GM18951 (cell line): ENCODE measurements at regions not wholly inside any gene's neighbourhood (a gene's known extent, or its start where the extent isn't known, plus 50 kb on each side); places are given as distances from the start of the nearest gene placed in this dataset.

Source experiments
- POLR2A ChIP-seq: IDR thresholded peaks from 4 replicates; pipeline ENCODE4 v1.6.1; 2011; ENCODE audit warnings: mild to moderate bottlenecking; ENCODE audit not compliant: insufficient read length, insufficient read depth; ENCODE audit errors: extremely low read depth
- in situ Hi-C: fragments of 300-500 bp; cut with MboI; formaldehyde crosslinking; loops from one replicate; pipeline ENCODE4 v1.12.0; 2022; ENCODE audit warnings: low sequenced_read_pairs, mixed read lengths, inconsistent platforms; ENCODE audit not compliant: unreplicated experiment

DNA sequence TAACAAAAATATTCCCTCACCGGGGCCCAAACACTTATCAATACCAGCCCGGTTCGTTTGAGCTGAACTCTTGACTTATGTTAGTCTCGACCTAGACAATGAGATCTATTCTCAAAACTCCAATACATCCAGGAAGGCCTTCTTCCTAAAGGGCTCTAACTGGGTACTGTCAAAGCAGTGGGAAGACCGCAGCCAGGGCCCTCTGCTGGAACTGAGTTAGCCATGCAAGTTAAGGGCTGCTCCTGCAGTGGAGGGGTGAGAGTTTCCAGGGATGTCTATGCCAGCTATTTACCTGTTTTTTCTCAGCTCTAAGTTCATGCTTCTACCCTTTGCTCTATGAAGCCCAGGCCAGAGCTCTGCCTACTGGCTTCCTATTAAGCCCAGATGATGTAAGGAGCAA is 348.8 kb downstream of the GXYLT1 start:
- in situ Hi-C loops = no loop called here
- TF ChIP-seq POLR2A = no peak

DNA sequence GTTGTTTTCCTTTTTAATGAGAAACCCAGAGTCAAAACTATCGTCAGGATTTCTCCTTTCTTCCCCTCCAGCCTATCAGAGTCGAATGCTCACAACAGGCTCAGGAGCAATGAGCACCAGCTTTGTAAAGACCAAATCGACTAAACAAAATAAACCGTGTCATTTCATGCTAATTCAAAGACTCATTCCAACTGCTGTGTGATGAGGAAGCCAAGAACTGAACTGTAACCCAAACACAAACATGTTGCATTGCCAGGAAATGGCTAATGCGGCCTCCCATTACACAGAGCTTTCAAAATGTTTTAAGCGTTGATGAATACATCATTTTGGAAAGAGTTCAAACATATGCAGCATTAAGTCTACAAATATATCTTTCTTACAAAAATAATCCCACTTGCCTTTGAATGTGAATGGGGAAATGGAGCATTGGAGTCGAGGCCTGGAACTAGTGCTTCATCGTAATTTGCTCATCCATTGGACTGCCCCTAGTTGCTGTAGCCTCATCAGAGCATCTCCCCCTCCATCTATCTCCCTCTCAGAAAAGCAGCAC is 349.5 kb downstream of the GXYLT1 start:
- no peak for TF ChIP-seq POLR2A
- in situ Hi-C loops = no loop called here

DNA sequence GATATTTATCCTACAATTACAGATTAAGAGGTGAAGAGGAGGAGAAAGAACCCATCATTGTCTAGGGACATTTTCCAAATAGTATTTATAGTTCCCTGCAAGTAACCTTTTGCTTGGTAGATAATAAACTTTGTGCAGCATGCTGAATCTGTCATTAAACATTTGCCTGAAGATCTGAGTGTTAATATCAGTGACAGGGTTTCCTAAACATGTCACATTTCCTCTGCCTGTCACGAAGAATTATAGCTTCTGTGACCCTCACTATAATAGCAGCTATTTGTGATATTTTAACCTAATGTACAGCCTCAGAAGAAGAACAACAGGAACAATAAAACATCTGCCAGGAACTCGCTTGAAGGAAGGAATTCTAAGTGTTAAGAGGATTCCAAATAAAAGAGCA is 350.3 kb downstream of the GXYLT1 start:
- TF ChIP-seq POLR2A = no peak
- in situ Hi-C loops = no loop called here

DNA sequence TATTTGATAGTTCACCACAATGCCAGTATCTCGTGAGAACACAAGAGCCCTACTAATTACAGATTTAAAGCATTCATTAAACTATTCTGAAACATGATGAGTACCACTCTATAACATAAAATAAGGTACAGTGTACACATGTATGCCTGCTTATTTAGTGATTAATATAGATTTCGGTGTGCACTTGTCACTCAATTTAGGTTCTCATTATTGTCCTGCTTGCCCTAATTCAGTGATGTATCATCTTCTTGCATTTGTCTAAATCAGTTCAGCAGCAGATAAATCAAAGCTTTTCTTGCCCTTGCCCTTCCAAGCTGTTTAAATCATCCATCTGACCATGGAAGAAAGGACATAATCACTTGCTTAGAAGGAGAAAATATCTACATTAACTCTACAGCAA is 359.7 kb downstream of the GXYLT1 start:
- in situ Hi-C loops = no loop called here

DNA sequence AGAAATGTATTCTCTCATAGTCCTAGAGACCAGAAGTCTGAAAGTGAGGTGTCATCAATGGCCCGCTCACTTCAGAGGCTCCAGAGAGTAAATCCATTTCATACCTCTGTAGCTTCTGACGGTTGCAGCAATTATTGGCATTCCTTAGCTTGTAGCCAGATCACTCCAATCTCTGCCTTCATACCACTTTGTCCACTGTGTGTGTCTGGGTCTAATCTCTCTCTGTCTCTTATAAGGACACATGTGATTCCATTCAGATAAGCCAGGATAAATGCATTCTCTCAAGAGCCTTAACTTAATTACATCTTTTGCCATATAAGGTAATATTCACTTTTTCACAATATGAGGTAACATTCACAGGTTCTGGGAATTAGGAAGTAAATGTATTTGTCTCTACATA is 365.7 kb downstream of the GXYLT1 start:
- in situ Hi-C loops = no loop called here
- no peak for TF ChIP-seq POLR2A

More for the DNA sequence above, 359.7 kb downstream of the GXYLT1 start:
- no peak for TF ChIP-seq POLR2A

DNA sequence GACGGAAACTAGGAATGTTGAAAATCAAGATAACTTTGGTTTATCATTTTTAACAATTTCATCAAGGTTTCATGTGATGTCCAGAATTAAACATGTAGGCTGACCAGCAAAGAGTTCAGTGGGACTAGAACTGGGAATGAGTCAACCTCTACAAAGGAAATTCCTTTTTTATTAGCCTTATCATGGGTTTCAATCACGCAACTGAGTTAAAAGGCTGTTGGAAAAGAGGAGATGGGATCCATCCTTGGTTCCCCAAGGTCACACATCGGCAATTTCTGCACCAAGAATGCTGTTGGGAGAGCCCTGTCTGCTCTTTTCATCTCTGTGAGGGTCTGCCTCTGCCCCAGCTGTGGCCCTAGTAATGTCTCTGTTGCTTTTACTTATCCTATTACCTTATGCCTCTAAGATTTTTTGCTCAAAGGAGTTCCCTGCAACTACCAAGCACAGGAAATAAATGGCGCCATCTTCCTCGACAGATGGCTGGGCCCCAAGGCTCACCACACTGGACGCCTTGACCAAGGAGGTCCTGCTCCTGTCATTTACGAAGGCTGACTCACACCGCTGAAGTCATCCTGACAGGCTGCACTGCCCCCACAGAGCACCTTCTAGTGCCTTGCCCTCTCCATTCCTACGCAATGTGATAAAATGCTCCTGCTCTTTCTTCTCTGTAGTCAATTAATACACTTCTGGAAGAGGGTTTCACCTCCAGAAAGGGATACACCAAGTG is 367.4 kb downstream of the GXYLT1 start:
- in situ Hi-C loops = no loop called here

DNA sequence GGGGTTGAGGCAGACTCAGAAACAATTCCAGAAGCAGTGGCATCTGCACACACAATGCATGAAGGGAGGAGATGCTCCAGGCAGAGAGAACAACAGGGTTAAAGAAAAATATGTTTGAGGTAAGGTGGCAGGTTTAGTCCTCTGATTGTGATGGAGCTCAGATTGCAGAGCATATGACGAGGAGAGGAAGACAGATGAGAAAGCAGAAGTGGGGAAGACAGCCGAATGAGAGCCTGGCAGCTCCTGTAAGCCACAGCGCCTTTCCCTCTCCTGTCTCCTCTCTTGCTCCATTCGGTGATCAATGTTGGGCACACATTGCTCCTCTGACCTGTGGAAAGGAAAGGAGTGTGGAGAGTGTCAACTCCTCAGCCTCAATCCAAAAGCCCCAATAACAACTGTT is 372.2 kb downstream of the GXYLT1 start:
- in situ Hi-C loops = no loop called here
- no peak for TF ChIP-seq POLR2A

More for the DNA sequence above, 367.4 kb downstream of the GXYLT1 start:
- TF ChIP-seq POLR2A = no peak

DNA sequence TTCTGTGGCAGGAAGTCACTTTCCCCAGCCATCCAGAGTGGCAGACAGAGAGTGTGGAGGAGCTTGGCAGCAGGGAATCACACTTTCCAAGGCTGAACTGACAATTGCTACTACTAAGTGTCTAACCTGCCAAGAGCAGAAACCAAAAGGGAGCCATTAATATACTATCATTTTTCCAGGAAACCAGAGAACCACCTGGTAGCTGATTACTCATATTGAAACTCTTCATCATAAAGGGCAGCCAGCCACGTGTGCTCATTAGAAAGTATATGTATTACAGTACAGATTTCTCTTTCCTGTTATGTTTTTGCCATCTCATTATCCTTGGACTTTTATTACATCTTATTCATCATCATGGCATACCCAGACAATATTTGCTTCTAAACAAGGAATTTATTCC is 374.9 kb downstream of the GXYLT1 start:
- no peak for TF ChIP-seq POLR2A
- in situ Hi-C loops = no loop called here

DNA sequence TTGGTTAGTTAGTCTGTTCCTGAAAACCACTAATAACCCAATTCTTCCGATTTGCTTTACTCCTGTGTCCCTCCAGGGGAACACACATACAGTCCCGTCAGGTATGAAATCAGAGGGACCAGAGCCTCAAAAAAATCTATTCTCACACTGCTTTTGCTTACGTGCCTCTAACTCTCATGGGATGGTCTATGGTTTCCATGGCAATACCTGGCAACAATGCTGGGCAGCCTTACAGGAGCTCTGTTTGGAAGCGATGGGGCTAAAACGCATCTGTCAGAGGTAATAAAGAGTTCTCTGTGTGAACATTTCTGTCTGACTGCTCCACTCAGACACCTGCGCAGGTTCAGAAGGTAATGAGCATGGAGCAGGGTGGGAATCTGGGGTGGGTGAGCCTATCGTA is 376.2 kb downstream of the GXYLT1 start:
- in situ Hi-C loops = no loop called here
- TF ChIP-seq POLR2A = no peak

DNA sequence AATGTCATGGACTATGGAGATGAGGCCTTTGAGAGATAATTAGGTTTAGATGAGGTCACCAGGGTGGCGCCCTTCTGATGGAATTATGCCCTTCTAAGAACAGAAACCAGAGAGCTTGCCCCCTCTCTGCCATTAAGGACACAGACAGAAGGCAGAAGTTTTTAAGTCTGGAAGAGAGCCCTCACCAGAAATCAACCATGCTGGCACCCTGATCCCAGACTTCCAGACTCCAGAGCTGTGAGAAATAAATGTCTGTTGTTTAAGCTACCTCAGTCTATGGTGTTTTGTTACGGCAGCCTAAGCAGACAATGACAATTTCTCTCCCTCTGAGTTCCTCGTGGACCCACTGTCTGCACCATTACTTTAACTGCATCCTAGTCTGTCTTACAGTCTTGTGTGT is 382.0 kb downstream of the GXYLT1 start:
- TF ChIP-seq POLR2A = no peak
- in situ Hi-C loops = no loop called here

DNA sequence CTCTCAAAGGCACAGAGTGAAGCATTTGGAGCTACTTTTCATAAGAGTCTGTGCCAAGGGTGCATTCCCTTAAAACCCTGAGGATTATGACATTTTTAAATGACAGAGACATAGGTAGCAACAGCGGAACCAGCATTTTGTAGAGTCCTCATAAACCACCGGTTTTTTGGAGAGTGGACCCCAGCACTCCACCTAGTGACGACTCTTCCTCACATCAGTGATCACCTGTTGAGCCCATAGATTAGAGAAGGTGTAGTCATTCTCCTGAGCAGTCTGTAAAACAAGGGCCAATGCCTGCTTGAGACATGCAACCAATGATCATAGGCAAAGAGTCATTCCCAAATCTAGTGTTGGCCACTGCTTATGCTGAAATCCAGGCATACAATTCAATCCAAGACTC is 399.1 kb downstream of the GXYLT1 start:
- in situ Hi-C loops = no loop called here

DNA sequence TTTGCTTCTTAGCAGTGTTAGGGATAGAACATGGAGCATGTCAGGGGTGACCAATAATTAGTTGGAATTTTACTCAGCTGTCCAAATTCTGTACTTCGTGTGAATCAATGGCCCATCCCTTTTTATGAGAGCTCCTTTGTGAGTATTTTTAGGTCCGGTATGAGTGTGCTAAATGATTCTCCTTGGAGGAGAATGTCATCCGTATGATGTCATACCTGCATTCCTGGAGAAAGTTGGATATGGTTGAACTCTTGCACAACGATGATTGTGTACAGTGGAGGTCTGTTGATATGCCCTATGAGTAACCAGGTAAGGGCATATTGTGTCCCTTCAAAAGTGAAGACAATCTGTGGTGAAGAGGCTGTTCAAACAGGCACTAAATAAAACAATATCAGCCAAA is 400.8 kb downstream of the GXYLT1 start:
- TF ChIP-seq POLR2A = no peak
- in situ Hi-C loops = no loop called here

More for the DNA sequence above, 399.1 kb downstream of the GXYLT1 start:
- no peak for TF ChIP-seq POLR2A

DNA sequence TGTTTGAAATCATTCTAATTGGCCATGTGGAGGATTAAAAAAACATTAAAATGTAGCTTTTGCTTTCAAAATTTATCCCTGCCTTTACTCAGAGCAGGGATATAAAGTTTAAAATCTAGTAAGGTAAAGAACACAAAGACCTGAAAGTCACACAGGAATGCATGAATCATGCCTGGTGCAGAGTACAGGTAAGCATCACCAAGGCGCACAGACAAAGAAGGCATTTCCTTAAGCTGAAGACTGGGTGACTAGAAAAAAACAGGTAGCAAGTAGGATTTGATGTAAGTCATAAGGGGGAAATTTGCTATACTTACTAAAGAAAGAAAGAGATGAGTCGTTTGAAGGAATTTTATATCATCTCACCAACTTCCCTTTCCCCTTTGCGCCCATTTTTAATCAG is 405.6 kb downstream of the GXYLT1 start:
- in situ Hi-C loops = no loop called here
- no peak for TF ChIP-seq POLR2A

DNA sequence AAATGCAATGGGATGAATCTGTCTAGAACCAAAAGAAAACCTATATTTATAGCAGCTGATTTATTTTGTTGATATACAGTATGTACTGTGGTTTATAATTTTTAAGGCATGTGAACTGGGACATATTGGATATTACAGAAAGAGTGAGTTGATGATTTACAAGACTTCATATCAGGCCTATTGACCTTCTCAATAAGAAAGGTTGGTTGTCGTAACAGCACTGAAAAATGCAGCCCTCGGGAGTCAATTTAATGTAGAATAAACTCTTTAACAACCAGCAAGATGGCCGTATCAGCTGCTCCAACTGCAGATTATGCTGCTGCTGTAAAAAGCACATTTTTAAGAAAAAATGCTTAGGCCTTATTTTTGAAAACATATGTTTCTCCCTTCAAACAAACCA is 407.3 kb downstream of the GXYLT1 start:
- no peak for TF ChIP-seq POLR2A
- in situ Hi-C loops = no loop called here

DNA sequence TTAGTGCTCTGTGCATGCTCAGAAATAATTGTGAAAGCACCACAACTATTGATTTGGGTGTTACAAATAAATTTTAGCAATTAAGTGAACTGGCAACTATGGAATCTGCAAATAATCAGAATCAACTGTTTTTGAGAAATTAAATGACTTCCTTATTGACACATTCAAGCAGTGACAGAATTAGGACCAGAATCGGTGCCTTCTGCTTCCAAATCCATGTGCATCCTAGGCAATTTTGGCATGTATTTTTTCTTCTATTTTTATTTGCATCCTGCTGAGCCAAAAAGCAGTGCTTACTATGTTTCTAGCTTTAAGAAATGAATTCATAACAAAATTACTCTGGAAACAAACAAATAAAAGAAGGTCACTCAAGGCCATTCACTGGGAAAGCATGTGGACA is 408.2 kb downstream of the GXYLT1 start:
- in situ Hi-C loops = no loop called here

DNA sequence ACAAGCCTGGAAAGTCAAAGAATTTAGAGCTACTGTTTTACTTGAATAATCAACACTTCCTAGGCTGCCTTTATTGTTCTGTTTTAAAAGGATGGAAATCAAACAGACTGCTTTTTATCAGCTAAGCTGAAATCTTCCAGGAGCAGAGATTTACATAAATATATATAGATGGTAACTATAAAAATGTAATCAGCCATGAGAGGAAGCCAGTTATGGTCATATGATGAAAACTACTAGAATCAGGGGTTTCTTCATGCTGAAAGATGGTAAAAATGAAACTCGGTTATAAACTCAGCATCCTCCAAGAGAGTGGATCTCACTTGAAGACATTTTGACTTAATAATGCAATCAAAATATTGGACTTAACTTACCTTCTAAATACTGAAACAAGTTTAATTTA is 413.0 kb downstream of the GXYLT1 start:
- in situ Hi-C loops = no loop called here

More for the DNA sequence above, 408.2 kb downstream of the GXYLT1 start:
- TF ChIP-seq POLR2A = no peak

More for the DNA sequence above, 413.0 kb downstream of the GXYLT1 start:
- TF ChIP-seq POLR2A = no peak
